HepG2 (cell line): ENCODE measurements at regions not wholly inside any gene's neighbourhood (a gene's known extent, or its start where the extent isn't known, plus 50 kb on each side); places are given as distances from the start of the nearest gene placed in this dataset.

Experiments used
- FOXJ3 ChIP-seq: sonication (generic); formaldehyde crosslinking; IDR thresholded peaks from 2 replicates; pipeline ENCODE4 v1.4.0; 2020; ENCODE audit warnings: missing genetic modification reagents, mild to moderate bottlenecking, borderline replicate concordance
- NAIF1 ChIP-seq: sonication (generic); formaldehyde crosslinking; IDR thresholded peaks from 2 replicates; pipeline ENCODE4 v1.5.0; 2020; ENCODE audit warnings: mild to moderate bottlenecking, missing genetic modification reagents, borderline replicate concordance
- PHF8 ChIP-seq: sonication (generic); formaldehyde crosslinking; IDR thresholded peaks from 2 replicates; pipeline ENCODE4 v1.5.0; 2020; ENCODE audit warnings: missing genetic modification reagents
- ZNF746 ChIP-seq: sonication (generic); formaldehyde crosslinking; IDR thresholded peaks from 2 replicates; pipeline ENCODE4 v1.8.0; 2022; ENCODE audit warnings: mild to moderate bottlenecking, missing genetic modification reagents

DNA sequence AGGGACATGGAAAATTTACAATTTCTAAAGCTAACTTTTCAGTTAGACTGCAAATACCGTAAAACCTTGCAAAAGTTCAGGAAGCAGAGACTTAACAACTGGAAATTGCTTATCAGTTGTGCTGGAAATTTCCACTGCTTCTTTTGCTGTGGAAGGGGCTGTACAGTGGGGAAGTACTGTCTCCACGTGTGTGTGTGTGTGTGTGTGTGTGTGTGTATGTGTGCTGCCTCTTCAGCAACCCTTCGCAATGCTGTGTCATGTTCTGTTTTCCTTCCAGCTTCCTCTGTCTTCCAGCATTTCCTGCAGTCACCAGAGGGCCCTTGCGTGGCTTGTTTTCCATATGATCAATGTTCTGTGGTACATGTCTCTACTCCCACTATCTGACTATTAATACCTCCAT lies 87.5 kb upstream of the RANBP3L start:
- TF ChIP-seq NAIF1 (CRISPR knock-in tag) (no peak), PHF8 (CRISPR knock-in tag) (no peak), FOXJ3 (CRISPR knock-in tag) (no peak), ZNF746 (CRISPR knock-in tag) (no peak)
